Tibial artery (tissue), 4 donors: ENCODE measurements at regions not wholly inside any gene's neighbourhood (a gene's known extent, or its start where the extent isn't known, plus 50 kb on each side); places are given as distances from the start of the nearest gene placed in this dataset.

ENCODE experiments used
- DNase-seq, 2 donors: peaks; one replicate each; pipeline ENCODE4 v3.0.0-alpha.2; 2019
- H3K27ac ChIP-seq, 2 donors: fragments of 200-600 bp; sonication (generic) in 1 of 2; 1 replicate in 1 of 2; 2 replicates in 1 of 2; pipeline ENCODE4 v1.5.1; 2018 to 2019; ENCODE audit warnings: mild to moderate bottlenecking in 1 of 2
- H3K27me3 ChIP-seq, 2 donors: fragments of 200-600 bp; sonication (generic) in 1 of 2; one replicate each; pipeline versions ENCODE4 v1.5.1 to v1.6.0; 2016 to 2019
- H3K36me3 ChIP-seq, 3 donors: fragments of 200-600 bp; sonication (generic) in 2 of 3; one replicate each; pipeline ENCODE4 v1.5.1; 2016 to 2019; ENCODE audit warnings: mild to moderate bottlenecking in 2 of 3
- H3K4me1 ChIP-seq, 4 donors: fragments of 200-600 bp; sonication (generic) in 2 of 4; 1 replicate in 3 of 4; 2 replicates in 1 of 4; pipeline ENCODE4 v1.5.1; 2016 to 2019
- H3K4me3 ChIP-seq, 2 donors: fragments of 200-600 bp; sonication (generic) in 1 of 2; 1 replicate in 1 of 2; 2 replicates in 1 of 2; pipeline ENCODE4 v1.5.1; 2018 to 2019; ENCODE audit warnings: mild to moderate bottlenecking in 2 of 2
- H3K9me3 ChIP-seq, 3 donors: fragments of 200-600 bp; sonication (generic) in 1 of 3; one replicate each; pipeline ENCODE4 v1.5.1; 2016 to 2019
- intact Hi-C: fragments of 100-400 bp; cut with DNase I; formaldehyde crosslinking; loops from one replicate; pipeline ENCODE4 v1.15.0; 2023; ENCODE audit warnings: low total_unique reads
- TF ChIP-seq, protein P1 (sequence below), 2 experiments: fragments of 200-600 bp in 1 of 2; fragments of 450-650 bp in 1 of 2; IDR thresholded peaks; one replicate each; pipeline ENCODE4 v1.5.1; 2017 to 2019; ENCODE audit warnings: antibody characterized with exemption in 2 of 2, mild to moderate bottlenecking in 1 of 2, moderate library complexity in 1 of 2

DNA sequence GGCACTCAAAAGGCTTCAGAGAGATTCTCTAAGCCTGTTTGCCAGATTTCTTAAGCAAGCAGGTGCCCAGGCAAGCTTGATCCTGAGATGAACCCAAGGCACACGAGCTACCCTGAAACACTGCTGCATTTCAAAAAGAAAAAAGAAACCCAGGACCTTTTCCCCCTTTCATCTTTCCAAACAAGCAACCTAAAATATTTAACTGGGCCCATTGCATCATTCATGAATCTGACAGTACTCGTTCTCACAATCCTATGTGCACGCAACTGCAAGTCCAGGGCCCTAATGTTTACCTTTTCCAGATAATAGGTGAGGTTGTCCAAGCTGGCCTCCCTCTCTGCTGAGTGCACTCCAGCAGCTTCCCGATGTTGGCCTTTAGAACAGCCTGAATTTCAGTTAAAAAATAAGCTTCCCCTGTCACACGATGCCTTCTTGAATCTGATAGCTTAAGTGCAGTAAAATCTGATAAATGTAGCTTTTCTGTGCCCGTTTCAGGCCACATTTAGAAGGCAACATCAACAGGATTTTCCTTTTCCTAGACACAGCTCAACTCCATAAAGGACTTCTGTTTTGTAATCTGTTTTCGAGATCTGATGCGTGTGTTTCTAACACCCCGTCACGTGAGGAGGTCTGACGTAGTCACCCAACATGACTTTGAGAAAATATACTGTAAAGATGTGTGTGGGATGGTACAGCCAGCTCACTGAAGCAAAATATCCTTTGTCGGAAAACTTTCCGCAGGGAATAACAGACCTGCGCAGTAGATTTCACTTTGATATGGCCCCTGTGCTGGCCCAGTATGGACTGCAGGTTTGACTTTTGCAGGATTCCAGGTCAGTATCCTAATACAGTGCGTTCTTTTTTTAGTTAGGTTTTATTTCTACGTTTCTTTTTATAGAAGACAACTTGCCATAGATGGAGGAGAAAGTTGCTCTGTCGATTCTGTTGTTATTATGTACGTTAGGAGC, 55.1 kb upstream of the RASA2 start:
- intact Hi-C loops, result no loop called here
- H3K9me3 ChIP-seq, result no peaks in the 10 kb centered on the region
- peak overlapping the region; percentile 36 to 37 for H3K4me3 ChIP-seq
- H3K36me3 ChIP-seq, result peaks cover 0 to 12% (median 11%) of the 10 kb centered on the region in 3 donors
- peaks cover under 1 to 100% (median 68%) of the 10 kb centered on the region in 4 donors for H3K4me1 ChIP-seq
- H3K27me3 ChIP-seq, result no peaks in the 10 kb centered on the region
- TF ChIP-seq, protein P1, sequence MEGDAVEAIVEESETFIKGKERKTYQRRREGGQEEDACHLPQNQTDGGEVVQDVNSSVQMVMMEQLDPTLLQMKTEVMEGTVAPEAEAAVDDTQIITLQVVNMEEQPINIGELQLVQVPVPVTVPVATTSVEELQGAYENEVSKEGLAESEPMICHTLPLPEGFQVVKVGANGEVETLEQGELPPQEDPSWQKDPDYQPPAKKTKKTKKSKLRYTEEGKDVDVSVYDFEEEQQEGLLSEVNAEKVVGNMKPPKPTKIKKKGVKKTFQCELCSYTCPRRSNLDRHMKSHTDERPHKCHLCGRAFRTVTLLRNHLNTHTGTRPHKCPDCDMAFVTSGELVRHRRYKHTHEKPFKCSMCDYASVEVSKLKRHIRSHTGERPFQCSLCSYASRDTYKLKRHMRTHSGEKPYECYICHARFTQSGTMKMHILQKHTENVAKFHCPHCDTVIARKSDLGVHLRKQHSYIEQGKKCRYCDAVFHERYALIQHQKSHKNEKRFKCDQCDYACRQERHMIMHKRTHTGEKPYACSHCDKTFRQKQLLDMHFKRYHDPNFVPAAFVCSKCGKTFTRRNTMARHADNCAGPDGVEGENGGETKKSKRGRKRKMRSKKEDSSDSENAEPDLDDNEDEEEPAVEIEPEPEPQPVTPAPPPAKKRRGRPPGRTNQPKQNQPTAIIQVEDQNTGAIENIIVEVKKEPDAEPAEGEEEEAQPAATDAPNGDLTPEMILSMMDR (IDR thresholded peaks at IDR 0.05), result no peak
- H3K27ac ChIP-seq, result peak overlapping the region; percentile 84 to 85
- DNase-seq, result peak; percentile 64 to 82

GRCh38 chr3:141432904-141433303, 53.9 kb upstream of the RASA2 start:
- intact Hi-C loops, result no loop called here
- H3K9me3 ChIP-seq, result no peaks in the 10 kb centered on the region
- TF ChIP-seq, protein P1 (IDR thresholded peaks at IDR 0.05), result no peak
- peak overlapping the region; percentile 36 to 37 for H3K4me3 ChIP-seq
- H3K36me3 ChIP-seq, result peaks cover 0 to 9% (median 9%) of the 10 kb centered on the region in 3 donors
- H3K27me3 ChIP-seq, result no peaks in the 10 kb centered on the region
- H3K4me1 ChIP-seq, result peaks cover 0 to 100% (median 56%) of the 10 kb centered on the region in 4 donors
- peak overlapping the region; percentile 84 to 85 for H3K27ac ChIP-seq
- no peak for DNase-seq

- peak overlapping the region; percentile 46 to 84 for H3K27ac ChIP-seq
- H3K36me3 ChIP-seq, result peaks cover 10 to 21% (median 15%) of the 10 kb centered on the region in 3 donors
- intact Hi-C loops, result no loop called here
- H3K4me3 ChIP-seq, result no peak overlapping the region
- H3K9me3 ChIP-seq, result no peaks in the 10 kb centered on the region
- DNase-seq, result no peak
- no peaks in the 10 kb centered on the region for H3K27me3 ChIP-seq
- TF ChIP-seq, protein P1 (IDR thresholded peaks at IDR 0.05), result no peak
- H3K4me1 ChIP-seq, result peaks cover 0 to 98% (median 47%) of the 10 kb centered on the region in 4 donors
Observed at GRCh38 chr3:141434255-141434654, 52.6 kb upstream of the RASA2 start.

DNA sequence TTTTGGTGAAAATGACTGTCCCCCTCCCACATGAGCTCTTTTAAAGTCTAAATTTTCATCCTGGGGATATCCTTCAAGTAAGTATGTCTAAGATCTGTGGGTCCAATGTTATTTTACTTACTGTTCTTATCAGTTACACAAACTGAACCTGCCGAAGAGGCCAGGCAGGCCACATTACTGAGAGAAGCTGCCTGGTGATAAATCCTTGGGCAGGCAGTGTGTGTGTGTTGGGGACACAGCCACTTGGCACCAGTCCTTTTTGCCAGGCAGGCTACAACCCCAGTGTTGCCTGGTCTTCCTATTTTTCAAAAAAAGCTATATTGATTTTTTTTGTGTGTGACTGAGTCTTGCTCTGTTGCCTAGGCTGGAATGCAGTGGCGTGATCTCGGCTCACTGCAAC, 50.6 kb upstream of the RASA2 start:
- intact Hi-C loops, result no loop called here
- no peaks in the 10 kb centered on the region for H3K27me3 ChIP-seq
- peaks cover 8 to 14% (median 10%) of the 10 kb centered on the region in 3 donors for H3K36me3 ChIP-seq
- no peak for DNase-seq
- peak overlapping the region; percentile 61 to 84 for H3K27ac ChIP-seq
- TF ChIP-seq, protein P1 (IDR thresholded peaks at IDR 0.05), result no peak
- H3K9me3 ChIP-seq, result no peaks in the 10 kb centered on the region
- H3K4me1 ChIP-seq, result peaks cover 0 to 98% (median 39%) of the 10 kb centered on the region in 4 donors
- no peak overlapping the region for H3K4me3 ChIP-seq
